HL-60 (cell line): ENCODE measurements at regions not wholly inside any gene's neighbourhood (a gene's known extent, or its start where the extent isn't known, plus 50 kb on each side); places are given as distances from the start of the nearest gene placed in this dataset.

ENCODE experiments used
- DNase-seq, 2 experiments: peaks; one replicate each; pipeline ENCODE4 v3.0.0-alpha.2; 2010 to 2020; ENCODE audit warnings: low read depth in 1 of 2, low spot score in 1 of 2
- H3K27ac ChIP-seq: fragments of 250-450 bp; sonication (Bioruptor Pico); replicated peaks from 2 replicates; pipeline ENCODE4 v1.5.1; 2020; ENCODE audit warnings: mild to moderate bottlenecking, moderate library complexity
- H3K27me3 ChIP-seq: fragments of 250-450 bp; sonication (Bioruptor Pico); 2 replicates; pipeline ENCODE4 v1.5.1; 2021; ENCODE audit warnings: mild to moderate bottlenecking, moderate library complexity; ENCODE audit not compliant: insufficient read depth, poor library complexity, severe bottlenecking
- H3K4me3 ChIP-seq: replicated peaks from 2 replicates; pipeline ENCODE4 v1.5.1; 2011; ENCODE audit warnings: mild to moderate bottlenecking, control low read depth, low read length; ENCODE audit not compliant: insufficient read depth
- CTCF ChIP-seq: IDR thresholded peaks from one replicate; pipeline ENCODE4 v1.5.1; 2011; ENCODE audit warnings: low read length, control low read depth, inconsistent platforms; ENCODE audit not compliant: insufficient read depth
- GABPA ChIP-seq: IDR thresholded peaks from 2 replicates; pipeline ENCODE4 v1.6.1; 2012; ENCODE audit warnings: low read depth
- POLR2AphosphoS5 ChIP-seq: IDR thresholded peaks from 2 replicates; pipeline ENCODE4 v1.6.1; 2012; ENCODE audit warnings: low read depth
- REST ChIP-seq: IDR thresholded peaks from 2 replicates; pipeline ENCODE4 v1.6.1; 2012; ENCODE audit warnings: low read depth; ENCODE audit not compliant: insufficient replicate concordance
- SPI1 ChIP-seq: IDR thresholded peaks from 2 replicates; pipeline ENCODE4 v1.6.1; 2012; ENCODE audit warnings: low read depth, mild to moderate bottlenecking, borderline replicate concordance

GRCh38 chr20:54874718-54875117 lies 399.3 kb downstream of the DOK5 start:
- no peak for DNase-seq
- no peak overlapping the region for H3K27ac ChIP-seq
- no peaks in the 10 kb centered on the region for H3K27me3 ChIP-seq
- H3K4me3 ChIP-seq = no peak overlapping the region
- TF ChIP-seq CTCF (no peak), GABPA (no peak), POLR2AphosphoS5 (no peak), REST (no peak), SPI1 (no peak)

GRCh38 chr20:54872440-54872839 lies 397.0 kb downstream of the DOK5 start:
- H3K27me3 ChIP-seq = no peaks in the 10 kb centered on the region
- DNase-seq = no peak
- no peak overlapping the region for H3K4me3 ChIP-seq
- no peak overlapping the region for H3K27ac ChIP-seq
- TF ChIP-seq GABPA (no peak), SPI1 (no peak), POLR2AphosphoS5 (no peak), REST (no peak), CTCF (no peak)

- H3K27ac ChIP-seq = no peak overlapping the region
- no peaks in the 10 kb centered on the region for H3K27me3 ChIP-seq
- TF ChIP-seq POLR2AphosphoS5 (no peak), CTCF (no peak), GABPA (no peak), REST (no peak), SPI1 (no peak)
- H3K4me3 ChIP-seq = no peak overlapping the region
- no peak for DNase-seq
These were observed 394.4 kb downstream of the DOK5 start for GRCh38 chr20:54869765-54870164.
